C1 segment of cervical spinal cord (tissue), 14 donors: ENCODE measurements at regions not wholly inside any gene's neighbourhood (a gene's known extent, or its start where the extent isn't known, plus 50 kb on each side); places are given as distances from the start of the nearest gene placed in this dataset.

Experiments
- DNase-seq, 14 donors: peaks; one replicate each; lab custom pipeline; 2025; lab: John Stamatoyannopoulos, UW

GRCh38 chr20:22243067-22243466 lies 341.3 kb downstream of the FOXA2 start:
- no peak for DNase-seq

GRCh38 chr20:22241609-22242008 lies 342.8 kb downstream of the FOXA2 start:
- no peak for DNase-seq

- DNase-seq = no peak
Observed at GRCh38 chr20:22232923-22233322, 351.4 kb downstream of the FOXA2 start.

- DNase-seq = no peak
Observed at GRCh38 chr20:22232473-22232872, 351.9 kb downstream of the FOXA2 start.

GRCh38 chr20:22226849-22227700 lies 357.3 kb downstream of the FOXA2 start:
- DNase-seq = no peak

- DNase-seq = no peak
Observed at GRCh38 chr20:22223236-22223635, 361.1 kb downstream of the FOXA2 start.

- DNase-seq = no peak
Observed at GRCh38 chr20:22217712-22218352, 366.5 kb downstream of the FOXA2 start.

- no peak for DNase-seq
Observed at GRCh38 chr20:22216984-22217383, 367.4 kb downstream of the FOXA2 start.

GRCh38 chr20:22214296-22214695 lies 370.1 kb downstream of the FOXA2 start:
- no peak for DNase-seq

- DNase-seq = no peak
Observed at GRCh38 chr20:22213271-22213670, 371.1 kb downstream of the FOXA2 start.

- no peak for DNase-seq
Observed at GRCh38 chr20:22207280-22207679, 377.1 kb downstream of the FOXA2 start.

- no peak for DNase-seq
Observed at GRCh38 chr20:22204801-22205200, 379.6 kb downstream of the FOXA2 start.

- no peak for DNase-seq
Observed at GRCh38 chr20:22182148-22182547, 402.2 kb downstream of the FOXA2 start.

GRCh38 chr20:22180244-22180643 lies 404.1 kb downstream of the FOXA2 start:
- DNase-seq = no peak

GRCh38 chr20:22160101-22160652 lies 424.2 kb downstream of the FOXA2 start:
- DNase-seq = no peak

GRCh38 chr20:22159276-22159675 lies 425.1 kb downstream of the FOXA2 start:
- no peak for DNase-seq

GRCh38 chr20:22127587-22127986 lies 422.1 kb downstream of the PAX1 start:
- no peak for DNase-seq

GRCh38 chr20:22106308-22106938 lies 401.0 kb downstream of the PAX1 start:
- no peak for DNase-seq

GRCh38 chr20:22101606-22102005 lies 396.1 kb downstream of the PAX1 start:
- no peak for DNase-seq

- no peak for DNase-seq
Observed at GRCh38 chr20:22100686-22101085, 395.2 kb downstream of the PAX1 start.

- no peak for DNase-seq
Observed at GRCh38 chr20:22099348-22099747, 393.9 kb downstream of the PAX1 start.

- DNase-seq = no peak
Observed at GRCh38 chr20:22098511-22098910, 393.0 kb downstream of the PAX1 start.
